Activated naive CD8-positive, alpha-beta T cell treated with anti-CD3 and anti-CD28 coated beads, Interleukin-2, amount 50 U/mL, for 16 hours (primary cell): ENCODE measurements at regions not wholly inside any gene's neighbourhood (a gene's known extent, or its start where the extent isn't known, plus 50 kb on each side); places are given as distances from the start of the nearest gene placed in this dataset.

Experiments used
- DNase-seq: peaks from one replicate; pipeline ENCODE4 v3.0.0-alpha.2; 2020; ENCODE audit warnings: low read depth, low spot score

GRCh38 chr19:28936001-28936400 is 276.9 kb downstream of the UQCRFS1 start:
- DNase-seq = no peak

DNA sequence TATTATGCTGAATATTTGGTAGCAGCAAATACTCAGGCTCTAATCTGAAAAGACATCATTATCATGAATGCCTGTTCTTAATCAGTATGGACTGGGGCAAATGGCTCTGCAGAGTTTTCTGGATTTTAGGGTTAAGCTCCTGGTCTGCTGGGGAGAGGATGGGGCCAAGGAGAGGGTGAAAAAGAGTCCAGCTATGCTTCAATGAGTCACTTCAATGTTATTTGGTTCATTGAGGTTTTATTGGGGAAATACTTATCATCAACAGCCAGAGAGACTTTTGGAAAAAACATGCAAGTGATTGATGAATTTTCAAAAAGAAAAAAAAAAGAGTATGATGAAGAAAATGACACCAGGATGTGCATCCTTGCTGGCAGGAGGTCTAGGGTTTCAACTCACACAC is 278.3 kb downstream of the UQCRFS1 start:
- DNase-seq = no peak

DNA sequence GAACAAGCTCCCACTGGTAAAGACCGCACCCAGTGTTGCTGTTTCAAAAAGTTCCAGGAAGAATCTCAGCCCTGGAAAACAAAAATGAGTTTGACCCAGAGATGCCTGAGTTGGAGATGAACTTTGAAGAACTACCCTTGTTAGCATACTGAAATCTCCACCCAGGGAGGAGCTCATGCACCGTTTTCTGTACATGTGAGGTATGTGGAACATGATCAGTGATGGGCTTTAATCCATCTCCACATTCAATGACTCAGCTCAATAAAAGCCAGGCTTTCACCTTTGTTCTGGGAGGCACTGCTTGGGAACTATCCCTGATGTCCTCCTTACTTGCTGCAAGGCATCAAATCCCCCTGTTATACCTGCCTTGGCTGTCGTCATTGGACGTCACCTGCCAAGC is 279.9 kb downstream of the UQCRFS1 start:
- no peak for DNase-seq

GRCh38 chr19:28932446-28932845 is 280.5 kb downstream of the UQCRFS1 start:
- no peak for DNase-seq

GRCh38 chr19:28929006-28929405 is 283.9 kb downstream of the UQCRFS1 start:
- DNase-seq = no peak

DNA sequence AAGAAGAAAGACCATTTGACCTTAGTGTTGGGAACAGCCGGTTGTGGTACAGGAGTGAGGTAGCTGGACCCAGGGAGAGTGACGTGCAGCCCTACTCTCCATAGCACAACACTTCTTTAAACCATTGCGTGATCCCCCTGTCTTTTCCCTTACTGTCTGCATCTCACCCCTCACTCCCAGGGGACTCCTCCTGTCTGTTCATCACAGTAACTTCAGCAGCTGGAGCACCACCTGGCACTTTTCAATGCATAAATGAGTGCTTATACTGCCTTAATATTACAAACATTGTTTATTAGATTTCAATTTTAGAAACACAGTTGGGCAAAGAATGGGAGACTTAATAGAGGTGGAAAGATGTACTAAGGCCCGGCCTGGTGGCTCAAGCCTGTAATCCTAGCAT is 285.5 kb downstream of the UQCRFS1 start:
- no peak for DNase-seq

DNA sequence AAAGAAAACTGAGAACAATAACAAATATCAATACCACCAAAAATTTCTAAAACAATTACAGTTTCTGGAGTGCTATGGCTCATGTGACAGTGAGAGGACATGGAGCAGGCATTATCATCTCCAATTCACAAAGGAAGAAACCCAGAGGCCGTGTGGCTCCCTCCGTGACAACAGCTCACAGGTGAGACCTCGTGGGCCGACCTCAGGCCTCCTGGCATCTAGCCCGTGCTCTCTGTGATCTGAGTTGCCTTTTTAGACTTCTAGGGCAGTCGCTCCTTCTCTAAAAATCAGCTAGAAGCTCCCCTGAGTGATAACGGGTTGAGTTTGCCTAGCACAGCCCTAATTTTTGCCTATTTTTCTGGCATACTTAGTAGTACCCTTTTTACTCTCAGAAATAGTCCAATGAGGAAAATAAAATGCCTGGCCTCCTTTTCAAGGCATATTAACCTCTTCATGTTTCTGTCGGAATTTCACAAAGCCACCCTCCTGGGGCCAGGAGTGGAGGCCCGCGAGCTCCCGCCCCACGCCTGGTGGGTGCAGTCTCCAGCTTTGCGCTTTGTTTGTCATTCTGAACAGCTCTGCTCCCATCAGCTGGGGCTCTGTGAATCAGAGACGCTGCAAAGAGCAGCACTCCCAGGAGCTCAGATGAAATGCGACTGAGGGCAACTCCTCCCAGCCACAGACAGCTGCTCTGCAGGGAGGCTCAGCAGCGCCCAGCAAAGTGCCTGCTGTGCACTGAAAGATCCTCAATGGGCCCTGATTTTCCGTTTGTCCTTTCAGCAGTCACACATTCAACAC is 292.5 kb downstream of the UQCRFS1 start:
- DNase-seq = no peak

DNA sequence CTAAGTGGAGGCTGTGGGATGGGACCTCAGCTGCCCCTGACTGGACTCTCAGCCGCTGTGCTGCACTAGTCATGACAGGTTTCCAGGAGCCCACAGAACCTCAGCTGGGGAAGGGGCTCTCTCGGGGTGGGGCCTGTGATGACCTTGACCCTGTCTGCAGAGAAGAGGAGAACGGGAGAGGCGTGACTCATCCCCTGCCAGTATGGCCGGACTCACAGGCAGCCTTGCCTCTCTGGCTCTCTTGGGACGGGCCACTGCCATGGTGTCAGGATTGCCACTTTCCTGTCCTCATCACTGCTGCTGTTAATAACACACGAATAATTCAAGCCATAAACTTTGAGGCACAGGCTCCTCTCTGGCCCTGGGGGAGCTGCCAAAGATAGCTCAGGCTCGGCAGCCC is 295.3 kb downstream of the UQCRFS1 start:
- DNase-seq = no peak

DNA sequence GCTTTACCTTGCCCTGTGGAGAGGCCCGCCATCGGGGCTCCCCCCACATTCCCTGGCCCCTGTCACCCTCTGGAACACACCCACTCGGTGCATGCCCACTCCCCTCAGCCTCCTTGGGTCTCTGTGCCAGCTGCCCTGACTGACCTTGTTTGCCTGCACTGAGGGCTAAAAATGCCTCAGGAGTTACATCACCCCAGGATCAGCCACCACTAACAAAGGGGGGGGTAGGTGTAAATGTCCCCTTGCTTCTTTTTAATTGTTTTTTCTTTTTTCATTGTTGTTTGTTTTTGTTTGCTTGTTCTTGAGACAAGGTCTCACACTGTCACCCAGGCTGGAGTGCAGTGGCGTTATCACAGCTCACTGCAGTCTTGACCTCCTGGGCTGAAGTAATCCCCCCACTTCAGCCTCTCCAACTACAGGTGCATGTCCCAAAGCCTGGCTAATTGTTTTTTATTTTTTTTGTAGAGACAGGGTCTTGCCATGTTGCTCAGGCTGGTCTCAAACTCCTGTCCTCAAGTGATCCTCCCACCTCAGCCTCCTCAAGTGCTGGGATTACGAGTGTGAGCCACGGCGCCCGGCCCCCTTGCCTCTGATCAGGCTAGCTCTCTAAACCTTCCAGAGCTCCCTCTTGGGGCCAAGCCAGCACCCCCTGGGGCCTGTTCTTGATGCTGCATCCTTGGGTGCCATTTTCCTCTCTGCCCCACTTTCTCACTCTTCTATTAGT is 297.1 kb downstream of the UQCRFS1 start:
- DNase-seq = no peak

- DNase-seq = no peak
Measured at GRCh38 chr19:28915202-28915601, 297.7 kb downstream of the UQCRFS1 start.

DNA sequence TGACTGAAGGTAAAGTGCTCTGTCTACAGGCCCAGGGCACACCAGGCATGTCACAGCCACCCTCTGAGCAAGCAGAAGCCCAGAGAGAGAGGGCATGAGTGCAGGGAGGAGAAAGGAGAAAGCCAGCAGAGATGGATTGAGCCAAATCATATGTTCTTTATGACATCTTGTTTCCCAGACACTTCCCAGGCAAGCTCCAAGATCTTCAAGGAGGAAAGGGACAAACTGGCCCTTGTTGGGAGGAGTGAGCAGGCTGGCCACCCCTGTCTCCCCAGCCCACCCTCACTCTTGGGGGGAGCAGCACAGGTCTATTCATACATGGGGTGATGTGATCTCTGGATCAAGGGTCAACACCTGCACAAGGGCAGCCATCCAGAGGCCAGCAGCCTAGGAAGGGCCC is 298.8 kb downstream of the UQCRFS1 start:
- DNase-seq = no peak

GRCh38 chr19:28913626-28914025 is 299.3 kb downstream of the UQCRFS1 start:
- no peak for DNase-seq

- no peak for DNase-seq
Measured at GRCh38 chr19:28908941-28909340, 304.0 kb downstream of the UQCRFS1 start.

DNA sequence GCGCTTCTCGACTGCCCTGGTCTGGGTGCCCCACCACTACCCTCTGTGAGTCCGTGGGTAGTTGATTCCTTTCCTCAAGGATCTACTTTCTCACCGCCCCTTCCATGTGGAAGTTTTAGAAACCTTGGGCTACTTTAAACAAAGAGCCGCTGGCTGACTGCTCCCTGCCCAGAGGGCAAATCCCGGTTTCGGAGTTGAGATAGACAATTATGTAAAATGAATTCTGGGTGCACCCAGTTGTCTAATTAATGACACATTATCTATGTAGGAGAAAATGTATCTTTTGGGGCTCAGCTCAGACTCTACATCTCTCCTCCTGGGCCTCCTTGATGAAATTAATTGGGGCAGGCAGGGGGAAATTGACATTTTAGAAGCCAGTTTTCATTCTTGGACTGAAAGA is 305.4 kb downstream of the UQCRFS1 start:
- no peak for DNase-seq

DNA sequence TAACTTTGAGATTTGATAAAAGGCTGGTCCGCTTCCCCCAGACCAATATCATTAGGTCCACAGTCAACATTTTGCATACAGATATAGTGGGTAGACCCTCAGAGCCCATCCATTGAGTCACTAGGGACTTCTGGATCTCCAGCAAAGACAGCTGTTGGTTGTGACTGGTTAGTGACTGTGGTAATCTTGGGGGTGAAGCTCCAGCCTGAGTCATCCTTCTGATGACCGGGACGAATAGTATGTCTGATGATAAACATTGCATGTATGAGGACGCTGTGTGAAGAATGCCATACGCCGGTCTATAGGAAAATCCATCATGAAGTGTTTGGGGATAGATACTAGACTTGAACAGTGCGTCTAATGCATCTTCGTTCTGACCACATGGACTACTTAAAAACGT is 307.0 kb downstream of the UQCRFS1 start:
- no peak for DNase-seq

DNA sequence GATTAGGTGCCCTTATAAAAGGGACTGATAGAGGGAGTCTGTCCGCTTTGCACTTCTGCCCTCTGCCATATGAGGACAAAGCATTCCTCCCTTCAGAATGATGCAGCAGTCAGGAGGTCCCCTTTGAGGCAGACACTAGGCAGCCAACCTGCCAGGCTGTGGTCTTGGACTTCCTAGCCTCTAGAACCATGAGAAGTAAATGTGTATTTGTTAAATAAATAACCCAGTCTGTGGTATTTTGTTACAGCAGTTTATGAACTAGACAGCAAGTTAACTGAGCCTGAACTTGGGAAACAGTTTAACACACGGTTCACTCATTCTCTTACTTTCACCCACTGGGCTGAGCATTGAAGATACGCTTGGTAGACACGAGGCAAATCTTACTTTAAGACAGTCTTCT is 313.2 kb downstream of the UQCRFS1 start:
- DNase-seq = no peak

- no peak for DNase-seq
Measured at GRCh38 chr19:28898249-28898648, 314.7 kb downstream of the UQCRFS1 start.

GRCh38 chr19:28889941-28890670 is 322.8 kb downstream of the UQCRFS1 start:
- no peak for DNase-seq

- DNase-seq = no peak
Measured at GRCh38 chr19:28887920-28888618, 324.9 kb downstream of the UQCRFS1 start.

GRCh38 chr19:28886708-28887107 is 326.2 kb downstream of the UQCRFS1 start:
- no peak for DNase-seq

DNA sequence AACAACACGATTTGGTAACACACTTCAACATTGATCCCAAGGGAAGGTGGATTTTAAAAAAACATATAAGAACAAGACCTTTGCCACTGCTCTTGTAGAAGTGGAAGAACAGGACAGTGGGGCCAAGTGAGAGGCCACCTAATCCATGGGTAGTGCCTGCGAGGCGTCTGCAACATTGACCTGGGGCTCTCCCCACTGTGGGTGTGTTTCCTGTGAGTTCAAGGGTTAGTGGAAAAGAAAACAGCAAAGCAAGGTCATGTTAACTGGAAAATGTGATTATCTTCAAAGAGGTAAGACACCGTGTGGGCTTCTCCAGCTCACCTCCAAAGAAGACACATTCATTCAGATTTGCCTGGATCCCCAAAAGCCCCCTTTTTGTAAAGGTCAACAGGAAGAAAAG is 327.0 kb downstream of the UQCRFS1 start:
- DNase-seq = no peak
